ENCODE measurements at regions not wholly inside any gene's neighbourhood (a gene's known extent, or its start where the extent isn't known, plus 50 kb on each side); places are given as distances from the start of the nearest gene placed in this dataset.

DNA sequence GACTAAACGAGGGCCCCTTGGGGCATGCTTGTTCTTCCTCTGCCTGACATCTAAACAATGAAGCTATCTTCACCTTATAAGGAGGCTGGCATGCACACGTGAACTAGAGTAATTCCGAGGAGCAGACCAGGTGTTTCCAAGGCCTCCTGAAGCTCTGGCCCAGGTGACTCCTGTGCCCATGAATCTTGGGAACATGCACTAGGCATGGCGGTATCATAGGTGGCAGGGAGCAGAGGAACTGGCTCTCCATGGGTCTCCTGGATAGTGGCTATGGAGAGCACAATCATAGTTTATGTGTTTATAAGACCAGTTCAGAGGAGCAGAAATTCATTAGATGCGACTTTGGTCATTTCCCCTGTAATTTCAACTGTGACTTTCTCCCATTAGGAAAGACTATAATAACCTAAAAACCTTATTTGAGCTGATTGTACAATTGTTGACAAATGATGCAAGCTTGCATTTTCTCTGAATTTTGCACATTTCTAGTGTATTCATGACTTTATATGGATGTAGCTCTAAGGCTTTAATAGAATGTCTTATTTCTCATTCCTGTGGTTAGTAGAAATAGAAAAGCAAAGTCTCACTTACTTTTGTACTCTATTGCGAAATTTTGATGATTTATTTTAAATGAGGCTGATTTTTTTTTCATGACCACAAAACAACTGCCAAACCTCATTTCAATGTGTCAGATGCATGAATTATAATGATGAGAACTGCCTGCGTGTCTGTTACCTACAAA lies 135.3 kb upstream of the RPS23 start:
- ATAC-seq (no peak), DNase-seq (ENCODE audit: low spot score) (no peak)

GRCh38 chr5:82408033-82408432 lies 129.9 kb upstream of the RPS23 start:
- DNase-seq (ENCODE audit: low spot score) (no peak), ATAC-seq (no peak)

GRCh38 chr5:82406205-82406773 lies 128.1 kb upstream of the RPS23 start:
- ATAC-seq (no peak), DNase-seq (ENCODE audit: low spot score) (no peak)

GRCh38 chr5:82405618-82406204 lies 127.6 kb upstream of the RPS23 start:
- ATAC-seq (no peak), DNase-seq (ENCODE audit: low spot score) (no peak)

DNA sequence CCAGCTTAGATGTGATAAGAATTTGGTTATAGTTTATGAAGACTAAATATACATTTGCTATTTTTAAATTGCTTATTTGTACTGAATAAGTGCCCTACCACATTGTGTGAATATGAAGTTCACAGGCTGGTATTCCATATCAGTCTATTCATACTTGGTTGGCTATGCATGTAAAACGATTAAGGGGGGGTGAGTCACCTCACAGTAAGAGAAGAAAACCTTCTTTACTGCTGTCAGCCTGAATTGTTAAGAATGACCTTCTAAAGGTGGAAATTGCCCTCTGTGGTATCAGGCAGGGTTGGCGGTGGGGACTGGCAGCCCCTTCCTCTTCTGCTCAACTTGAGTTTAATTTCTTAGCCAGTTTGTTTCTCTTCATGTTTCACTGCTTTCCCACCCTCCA lies 127.0 kb upstream of the RPS23 start:
- DNase-seq (ENCODE audit: low spot score) (no peak), ATAC-seq (no peak)

DNA sequence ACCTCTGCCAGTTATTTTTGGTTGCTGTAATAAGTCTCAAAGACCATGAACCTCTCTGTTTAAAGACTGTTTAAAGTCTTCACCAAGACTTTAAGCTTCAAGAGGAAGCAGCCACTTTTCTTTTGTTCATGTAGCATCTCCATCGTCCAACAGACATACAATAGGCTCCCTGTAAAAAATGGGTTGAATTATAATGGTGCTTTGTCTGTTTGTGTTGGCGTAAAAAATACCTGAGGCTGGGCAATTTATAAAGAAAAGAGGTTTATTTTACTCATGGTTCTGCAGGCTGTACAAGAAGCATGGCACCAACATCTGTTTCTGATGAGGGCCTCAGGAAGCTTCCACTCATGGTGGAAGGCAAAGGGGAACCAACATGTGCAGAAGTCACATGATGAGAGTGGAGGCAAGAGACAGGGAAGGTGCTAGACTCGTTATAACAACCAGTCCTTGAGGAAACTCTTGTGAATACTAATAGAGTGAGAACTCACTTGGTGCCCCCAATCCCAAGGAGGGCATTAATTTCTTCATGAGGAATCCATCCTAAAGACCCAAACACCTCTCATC lies 126.3 kb upstream of the RPS23 start:
- DNase-seq (ENCODE audit: low spot score) (no peak), ATAC-seq (no peak)

DNA sequence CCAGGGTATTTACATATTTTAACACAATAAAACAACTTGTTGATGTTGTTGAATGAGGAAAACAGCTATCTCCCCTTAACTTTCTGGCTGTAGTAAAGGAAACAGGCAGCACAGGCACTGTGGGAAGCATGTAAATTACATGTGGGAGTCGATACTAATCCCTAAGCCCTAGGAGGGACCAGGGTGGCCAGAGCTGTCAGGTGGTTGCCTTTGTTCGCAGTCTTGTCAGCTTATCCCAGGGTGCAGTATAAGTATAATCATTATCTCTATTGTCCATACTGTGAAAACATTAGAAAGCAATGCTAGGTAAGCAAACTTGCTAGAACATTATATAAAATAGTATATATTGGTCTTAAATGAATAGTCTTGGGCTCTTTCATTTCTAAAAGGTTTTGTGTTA lies 125.6 kb upstream of the RPS23 start:
- DNase-seq (ENCODE audit: low spot score) (no peak), ATAC-seq (no peak)

- ATAC-seq = no peak
- DNase-seq (ENCODE audit: low spot score) = no peak
These were observed 124.9 kb upstream of the RPS23 start for GRCh38 chr5:82403026-82403425.

- ATAC-seq (no peak), DNase-seq (ENCODE audit: low spot score) (no peak)
These were observed 121.0 kb upstream of the RPS23 start for GRCh38 chr5:82399111-82399510.

- DNase-seq (ENCODE audit: low spot score) = no peak
- ATAC-seq = no peak
These were observed 119.7 kb upstream of the RPS23 start for GRCh38 chr5:82397741-82398320.

- ATAC-seq (peak; percentile 91), DNase-seq (ENCODE audit: low spot score) (peak; percentile 62)
These were observed 118.8 kb upstream of the RPS23 start for GRCh38 chr5:82396871-82397514.

DNA sequence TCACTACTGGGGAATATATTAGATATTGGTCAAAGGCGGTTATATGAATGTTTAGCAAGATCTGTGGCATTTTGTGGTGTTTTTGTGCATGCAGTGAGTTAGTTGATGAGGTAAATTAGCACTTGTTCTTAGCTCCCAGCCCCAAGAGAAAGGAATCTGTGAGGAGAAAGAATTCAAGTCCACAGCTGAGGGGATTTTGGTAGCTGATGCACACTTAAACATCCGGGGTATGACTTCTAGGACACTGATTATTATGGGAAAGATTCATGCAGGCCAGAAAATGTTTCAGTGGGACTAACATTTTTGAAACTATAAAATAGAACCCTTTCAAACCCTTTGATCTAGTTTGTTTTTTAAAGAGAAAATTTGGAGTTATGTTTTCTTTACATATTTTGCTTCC lies 118.2 kb upstream of the RPS23 start:
- ATAC-seq (no peak), DNase-seq (ENCODE audit: low spot score) (no peak)

DNA sequence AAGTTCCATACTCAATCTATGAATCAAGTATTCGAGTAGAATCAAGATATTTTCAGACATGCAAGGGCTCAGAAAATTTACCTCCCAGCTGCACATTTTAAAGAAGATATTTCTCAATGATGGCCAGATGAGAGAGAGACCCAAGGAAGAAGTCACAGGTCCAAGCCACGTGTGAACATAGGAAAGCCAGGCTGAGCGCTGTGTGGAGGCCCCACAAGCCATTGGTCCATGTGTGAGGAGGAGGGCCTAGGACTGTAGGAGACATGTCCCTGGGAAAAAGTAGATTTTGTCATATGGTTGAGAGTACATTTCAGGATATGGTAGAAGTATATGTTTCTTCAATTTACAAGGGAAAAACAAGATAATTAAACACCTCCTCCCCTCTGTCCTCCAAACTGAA lies 115.8 kb upstream of the RPS23 start:
- ATAC-seq (no peak), DNase-seq (ENCODE audit: low spot score) (no peak)

DNA sequence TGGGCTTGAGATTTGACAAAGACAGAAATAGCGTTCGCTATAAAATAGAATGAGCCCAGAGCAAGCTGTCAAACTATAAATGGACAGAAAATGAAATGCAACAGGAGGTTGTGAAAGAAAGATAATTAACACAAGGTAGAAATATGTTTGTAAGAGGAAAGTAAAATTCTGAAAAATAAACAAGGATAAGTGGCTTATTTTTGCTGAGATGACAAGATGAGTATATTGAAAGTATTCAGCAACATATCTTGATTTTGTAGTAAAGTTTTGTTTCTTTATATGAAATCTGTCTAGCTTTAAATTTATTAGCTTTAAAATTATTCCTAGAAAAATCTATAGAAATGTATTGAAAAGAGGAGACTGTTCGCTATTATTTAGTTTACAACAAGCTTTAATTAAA lies 111.9 kb upstream of the RPS23 start:
- no peak for DNase-seq (ENCODE audit: low spot score)
- ATAC-seq = no peak

DNA sequence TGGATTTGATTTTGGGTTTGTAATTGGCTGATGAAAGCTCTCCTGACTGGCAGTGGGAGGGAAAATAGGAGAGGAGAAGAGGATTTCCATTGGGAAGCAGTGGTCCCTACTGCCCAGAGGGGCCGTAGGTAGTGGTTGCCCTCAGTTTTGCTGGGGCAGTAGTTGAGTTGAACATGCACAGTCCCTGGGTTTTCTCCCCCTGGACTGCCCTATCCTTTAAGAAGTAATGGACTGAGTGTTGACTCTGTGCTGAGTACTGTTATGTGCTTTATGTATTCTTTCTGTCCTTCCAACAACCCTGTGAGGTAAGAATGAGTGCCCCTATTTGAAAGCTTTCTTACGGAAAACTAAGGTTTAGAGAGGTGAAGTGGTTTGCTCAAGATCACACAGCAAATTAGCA lies 111.2 kb upstream of the RPS23 start:
- ATAC-seq = no peak
- DNase-seq (ENCODE audit: low spot score) = no peak

DNA sequence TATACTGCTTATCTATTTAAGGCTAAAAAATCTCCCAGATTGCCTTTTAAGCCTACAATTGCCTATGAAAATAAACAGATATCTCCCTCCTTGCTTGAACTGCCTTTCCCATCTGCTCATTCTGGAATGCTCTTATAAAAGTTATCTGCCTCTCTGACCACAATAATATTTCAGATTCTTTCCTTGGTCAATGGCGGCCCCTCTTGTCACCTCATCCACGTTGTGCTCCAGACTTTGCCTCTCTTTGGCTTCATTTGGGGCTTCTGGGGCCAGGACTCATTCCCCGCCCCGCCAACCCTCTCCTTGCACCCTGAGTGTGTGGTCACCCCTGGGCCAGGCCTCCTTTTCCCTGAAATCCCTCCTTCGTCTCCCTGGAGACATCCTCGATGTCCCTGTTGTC lies 110.0 kb upstream of the RPS23 start:
- DNase-seq (ENCODE audit: low spot score) (no peak), ATAC-seq (no peak)

DNA sequence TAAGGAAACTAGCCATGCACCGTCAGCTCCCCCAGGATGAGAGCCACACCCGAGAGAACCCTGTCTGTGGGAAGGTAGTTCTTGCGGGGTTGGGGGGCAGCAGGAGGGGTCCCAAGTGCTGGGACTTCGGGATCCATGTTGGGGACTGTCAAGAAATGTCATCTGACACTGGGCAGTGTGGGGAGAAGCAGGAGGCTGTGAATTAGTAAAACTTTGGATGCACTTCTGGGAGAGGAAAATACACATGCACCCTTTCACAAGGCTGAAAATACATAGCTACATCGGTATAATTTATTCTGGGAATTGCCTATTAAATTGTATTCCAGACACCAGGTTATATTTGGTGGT lies 109.6 kb upstream of the RPS23 start:
- no peak for DNase-seq (ENCODE audit: low spot score)
- ATAC-seq = no peak

DNA sequence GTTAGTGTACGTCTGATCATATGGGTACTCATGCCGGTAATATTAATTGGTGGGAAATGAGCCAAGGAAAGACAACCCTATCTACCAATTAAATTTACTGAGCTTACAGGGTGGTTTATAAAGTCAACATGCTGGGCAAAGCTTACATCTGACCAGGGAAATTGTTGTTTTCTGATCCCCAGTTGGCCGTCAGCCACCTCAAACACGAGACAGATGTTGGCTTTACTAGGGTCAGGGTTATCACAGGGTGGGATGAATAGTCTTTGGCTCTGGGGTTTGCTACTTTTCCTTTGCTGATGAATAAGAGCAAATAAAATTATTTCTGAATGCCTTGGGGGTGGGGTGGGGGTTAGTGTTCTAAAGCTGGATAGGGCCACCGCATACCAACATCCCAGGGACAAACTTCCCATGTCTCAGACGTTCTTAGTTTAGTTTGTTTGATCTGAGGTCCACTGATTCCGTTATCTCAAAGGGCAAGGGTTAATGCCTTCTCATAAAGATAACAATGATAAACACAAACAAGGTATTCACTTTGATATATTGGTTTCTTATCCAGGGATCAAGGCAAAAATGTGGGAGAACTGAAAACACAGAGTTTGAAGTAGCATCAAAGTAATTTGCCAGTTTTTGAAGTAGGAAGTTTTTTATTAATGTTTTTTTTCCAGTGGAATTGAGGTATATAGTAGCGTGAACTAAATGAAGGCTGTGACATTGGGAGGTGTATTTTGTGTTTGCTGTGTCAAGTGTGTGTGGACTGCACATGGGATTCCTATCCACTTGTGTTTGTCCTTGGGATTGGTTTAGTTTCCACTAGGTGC lies 109.1 kb upstream of the RPS23 start:
- ATAC-seq = peak; percentile 89
- peak; percentile 69 for DNase-seq (ENCODE audit: low spot score)

- ATAC-seq = no peak
- no peak for DNase-seq (ENCODE audit: low spot score)
These were observed 108.4 kb upstream of the RPS23 start for GRCh38 chr5:82386576-82386975.

GRCh38 chr5:82384034-82384750 lies 106.0 kb upstream of the RPS23 start:
- ATAC-seq (no peak), DNase-seq (ENCODE audit: low spot score) (no peak)

Measured in left lobe of liver (tissue), 2 donors.